CD8-positive, alpha-beta memory T cell (primary cell): ENCODE measurements at regions not wholly inside any gene's neighbourhood (a gene's known extent, or its start where the extent isn't known, plus 50 kb on each side); places are given as distances from the start of the nearest gene placed in this dataset.

Experiments
- CTCF ChIA-PET: fragments of 350-600 bp; sonication (Branson Sonifier 250); formaldehyde crosslinking; loops from one replicate; lab custom pipeline; 2021; ENCODE audit warnings: antibody characterized with exemption; lab: Charles Lee
- POLR2A ChIA-PET: fragments of 350-600 bp; sonication (Branson Sonifier 250); formaldehyde crosslinking; loops from one replicate; lab custom pipeline; 2021; ENCODE audit warnings: antibody characterized with exemption; lab: Charles Lee
- DNase-seq, 5 donors: peaks; one replicate each; pipeline versions ENCODE4 v3.0.0 to v3.0.0-alpha.2; 2020 to 2022; ENCODE audit warnings: mixed read lengths in 1 of 5
- H3K27ac ChIP-seq: one replicate; pipeline ENCODE4 v1.7.0; 2013; ENCODE audit warnings: low read depth, mild to moderate bottlenecking, low read length, moderate library complexity
- H3K27me3 ChIP-seq: 2 replicates; pipeline ENCODE4 v1.7.0; 2013; ENCODE audit warnings: low read length, mild to moderate bottlenecking; ENCODE audit not compliant: insufficient read depth, poor library complexity, severe bottlenecking
- H3K36me3 ChIP-seq: 2 replicates; pipeline ENCODE4 v1.7.0; 2013; ENCODE audit warnings: mild to moderate bottlenecking, low read length, moderate library complexity; ENCODE audit not compliant: insufficient read depth
- H3K4me1 ChIP-seq: 2 replicates; pipeline ENCODE4 v1.7.0; 2013; ENCODE audit warnings: mild to moderate bottlenecking, low read length, moderate library complexity; ENCODE audit not compliant: insufficient read depth
- H3K4me3 ChIP-seq: 2 replicates; pipeline ENCODE4 v1.7.0; 2013; ENCODE audit warnings: mild to moderate bottlenecking, low read length
- H3K9me3 ChIP-seq: 2 replicates; pipeline ENCODE4 v1.7.0; 2013; ENCODE audit warnings: mild to moderate bottlenecking, low read length
- H3K27ac Mint-ChIP-seq, 8 donors: one replicate each; pipeline ENCODE4 v1.8.0; 2020 to 2021; ENCODE audit warnings: mixed read lengths in 8 of 8, mild to moderate bottlenecking in 6 of 8, inconsistent platforms in 3 of 8, moderate library complexity in 3 of 8
- H3K27me3 Mint-ChIP-seq, 2 donors: one replicate each; pipeline ENCODE4 v1.8.0; 2020 to 2021; ENCODE audit warnings: mixed read lengths in 2 of 2, mild to moderate bottlenecking in 1 of 2, moderate library complexity in 1 of 2
- H3K36me3 Mint-ChIP-seq, 3 donors: one replicate each; pipeline ENCODE4 v1.8.0; 2020 to 2021; ENCODE audit warnings: mixed read lengths in 3 of 3, inconsistent platforms in 1 of 3, mild to moderate bottlenecking in 1 of 3
- H3K4me1 Mint-ChIP-seq, 3 donors: one replicate each; pipeline ENCODE4 v1.8.0; 2020 to 2021; ENCODE audit warnings: mixed read lengths in 3 of 3, inconsistent platforms in 1 of 3, mild to moderate bottlenecking in 1 of 3
- H3K4me3 Mint-ChIP-seq, 7 donors: one replicate each; pipeline ENCODE4 v1.8.0; 2020 to 2021; ENCODE audit warnings: mixed read lengths in 7 of 7, mild to moderate bottlenecking in 6 of 7, moderate library complexity in 4 of 7, inconsistent platforms in 2 of 7
- H3K9me3 Mint-ChIP-seq, 5 donors: one replicate each; pipeline ENCODE4 v1.8.0; 2020 to 2022; ENCODE audit warnings: mixed read lengths in 5 of 5, mild to moderate bottlenecking in 3 of 5, moderate library complexity in 2 of 5, inconsistent platforms in 1 of 5

GRCh38 chr15:70428211-70428822 lies 330.6 kb upstream of the TLE3 start:
- no peak overlapping the region for H3K4me3 ChIP-seq
- POLR2A ChIA-PET = no interaction called here
- H3K27me3 Mint-ChIP-seq = peaks cover 3 to 11% of the 10 kb centered on the region in 2 donors
- H3K4me3 Mint-ChIP-seq = no peak overlapping the region
- no peaks in the 10 kb centered on the region for H3K27me3 ChIP-seq
- peaks cover 0 to 12% (median 0%) of the 10 kb centered on the region in 3 donors for H3K36me3 Mint-ChIP-seq
- CTCF ChIA-PET = no interaction called here
- H3K27ac ChIP-seq = no peak overlapping the region
- no peak overlapping the region for H3K27ac Mint-ChIP-seq
- H3K4me1 ChIP-seq = peaks cover 25% of the 10 kb centered on the region
- peaks cover 0 to 12% (median 3%) of the 10 kb centered on the region in 5 donors for H3K9me3 Mint-ChIP-seq
- no peaks in the 10 kb centered on the region for H3K36me3 ChIP-seq
- H3K9me3 ChIP-seq = no peaks in the 10 kb centered on the region
- peaks cover 16 to 18% (median 18%) of the 10 kb centered on the region in 3 donors for H3K4me1 Mint-ChIP-seq
- DNase-seq = no peak

GRCh38 chr15:70427167-70428120 lies 329.7 kb upstream of the TLE3 start:
- peaks cover 0 to 12% (median 0%) of the 10 kb centered on the region in 3 donors for H3K36me3 Mint-ChIP-seq
- peaks cover 3 to 11% of the 10 kb centered on the region in 2 donors for H3K27me3 Mint-ChIP-seq
- H3K9me3 ChIP-seq = no peaks in the 10 kb centered on the region
- H3K36me3 ChIP-seq = no peaks in the 10 kb centered on the region
- H3K27me3 ChIP-seq = no peaks in the 10 kb centered on the region
- ChIA-PET POLR2A (no interaction called here), CTCF (no interaction called here)
- H3K4me3 ChIP-seq = no peak overlapping the region
- no peak overlapping the region for H3K27ac ChIP-seq
- H3K27ac Mint-ChIP-seq = no peak overlapping the region
- no peak overlapping the region for H3K4me3 Mint-ChIP-seq
- DNase-seq = no peak
- H3K4me1 ChIP-seq = peaks cover 25% of the 10 kb centered on the region
- H3K4me1 Mint-ChIP-seq = peaks cover 16 to 18% (median 18%) of the 10 kb centered on the region in 3 donors
- peaks cover 0 to 12% (median 3%) of the 10 kb centered on the region in 5 donors for H3K9me3 Mint-ChIP-seq

- peak overlapping the region in 1 of 8 donors; percentile 73 for H3K27ac Mint-ChIP-seq
Observed at GRCh38 chr15:70426096-70426821, 328.5 kb upstream of the TLE3 start.

GRCh38 chr15:70424937-70425411 lies 327.3 kb upstream of the TLE3 start:
- H3K27me3 ChIP-seq = no peaks in the 10 kb centered on the region
- no peaks in the 10 kb centered on the region for H3K36me3 ChIP-seq
- Mint-ChIP-seq H3K4me1 (peaks cover 16 to 18% (median 18%) of the 10 kb centered on the region in 3 donors), H3K27ac (peak overlapping the region in 3 of 8 donors; percentile 22 to 60 (median 55)), H3K4me3 (peak overlapping the region in 3 of 7 donors; percentile 50 to 70 (median 62)), H3K9me3 (peaks cover 0 to 12% (median 3%) of the 10 kb centered on the region in 5 donors), H3K36me3 (peaks cover 0 to 12% (median 0%) of the 10 kb centered on the region in 3 donors), H3K27me3 (peaks cover 13 to 18% of the 10 kb centered on the region in 2 donors)
- no peaks in the 10 kb centered on the region for H3K9me3 ChIP-seq
- POLR2A ChIA-PET = no interaction called here
- peak in 2 of 5 donors; percentile 18 to 19 for DNase-seq
- CTCF ChIA-PET = no interaction called here
- no peak overlapping the region for H3K27ac ChIP-seq
- H3K4me3 ChIP-seq = no peak overlapping the region
- H3K4me1 ChIP-seq = peaks cover 25% of the 10 kb centered on the region

More at GRCh38 chr15:70426096-70426821, 328.5 kb upstream of the TLE3 start:
- Mint-ChIP-seq H3K4me1 (peaks cover 16 to 18% (median 18%) of the 10 kb centered on the region in 3 donors), H3K9me3 (peaks cover 0 to 12% (median 3%) of the 10 kb centered on the region in 5 donors), H3K4me3 (no peak overlapping the region), H3K36me3 (peaks cover 0 to 12% (median 0%) of the 10 kb centered on the region in 3 donors), H3K27me3 (peaks cover 14 to 16% of the 10 kb centered on the region in 2 donors)
- Histone ChIP-seq H3K9me3 (no peaks in the 10 kb centered on the region), H3K27ac (no peak overlapping the region), H3K4me1 (peaks cover 25% of the 10 kb centered on the region), H3K4me3 (no peak overlapping the region), H3K36me3 (no peaks in the 10 kb centered on the region), H3K27me3 (no peaks in the 10 kb centered on the region)
- ChIA-PET CTCF (no interaction called here), POLR2A (no interaction called here)
- no peak for DNase-seq

GRCh38 chr15:70423267-70423666 lies 325.6 kb upstream of the TLE3 start:
- H3K27me3 Mint-ChIP-seq = peaks cover 9 to 29% of the 10 kb centered on the region in 2 donors
- H3K27ac Mint-ChIP-seq = no peak overlapping the region
- no peaks in the 10 kb centered on the region for H3K36me3 ChIP-seq
- H3K4me3 ChIP-seq = no peak overlapping the region
- H3K27me3 ChIP-seq = no peaks in the 10 kb centered on the region
- DNase-seq = no peak
- H3K27ac ChIP-seq = no peak overlapping the region
- peaks cover 0 to 2% (median 0%) of the 10 kb centered on the region in 5 donors for H3K9me3 Mint-ChIP-seq
- H3K9me3 ChIP-seq = no peaks in the 10 kb centered on the region
- peaks cover 0 to 4% (median 0%) of the 10 kb centered on the region in 3 donors for H3K36me3 Mint-ChIP-seq
- POLR2A ChIA-PET = no interaction called here
- H3K4me1 Mint-ChIP-seq = peaks cover 16 to 18% (median 18%) of the 10 kb centered on the region in 3 donors
- peaks cover 25% of the 10 kb centered on the region for H3K4me1 ChIP-seq
- CTCF ChIA-PET = interaction anchor here (1.3 kb wide), 1 partner anchor 24 kb away, joined by 3 read pairs; no protein-coding TSS in a partner anchor
- no peak overlapping the region for H3K4me3 Mint-ChIP-seq

- H3K9me3 ChIP-seq = no peaks in the 10 kb centered on the region
- ChIA-PET POLR2A (no interaction called here), CTCF (interaction anchor here (1.3 kb wide), 1 partner anchor 24 kb away, joined by 3 read pairs; no protein-coding TSS in a partner anchor)
- Mint-ChIP-seq H3K27ac (no peak overlapping the region), H3K4me3 (no peak overlapping the region), H3K27me3 (peaks cover 9 to 36% of the 10 kb centered on the region in 2 donors), H3K9me3 (no peaks in the 10 kb centered on the region), H3K4me1 (peaks cover 16 to 18% (median 18%) of the 10 kb centered on the region in 3 donors), H3K36me3 (no peaks in the 10 kb centered on the region)
- no peaks in the 10 kb centered on the region for H3K27me3 ChIP-seq
- no peak overlapping the region for H3K27ac ChIP-seq
- H3K4me1 ChIP-seq = peaks cover 25% of the 10 kb centered on the region
- H3K4me3 ChIP-seq = no peak overlapping the region
- H3K36me3 ChIP-seq = no peaks in the 10 kb centered on the region
- no peak for DNase-seq
Observed at GRCh38 chr15:70422342-70422741, 324.6 kb upstream of the TLE3 start.

- H3K4me1 Mint-ChIP-seq = peaks cover 16 to 18% (median 16%) of the 10 kb centered on the region in 3 donors
- Histone ChIP-seq H3K9me3 (no peaks in the 10 kb centered on the region), H3K27ac (no peak overlapping the region), H3K4me1 (peaks cover 25% of the 10 kb centered on the region), H3K4me3 (no peak overlapping the region), H3K36me3 (no peaks in the 10 kb centered on the region), H3K27me3 (no peaks in the 10 kb centered on the region)
- H3K4me3 Mint-ChIP-seq = no peak overlapping the region
- ChIA-PET POLR2A (no interaction called here), CTCF (no interaction called here)
- H3K36me3 Mint-ChIP-seq = no peaks in the 10 kb centered on the region
- no peak for DNase-seq
- H3K9me3 Mint-ChIP-seq = no peaks in the 10 kb centered on the region
- peaks cover 9 to 45% of the 10 kb centered on the region in 2 donors for H3K27me3 Mint-ChIP-seq
- no peak overlapping the region for H3K27ac Mint-ChIP-seq
Observed at GRCh38 chr15:70420948-70421482, 323.3 kb upstream of the TLE3 start.
